Fibroblast of the aortic adventitia (primary cell): ENCODE measurements at regions not wholly inside any gene's neighbourhood (a gene's known extent, or its start where the extent isn't known, plus 50 kb on each side); places are given as distances from the start of the nearest gene placed in this dataset.

Experiments used
- DNase-seq: peaks from one replicate; pipeline ENCODE4 v3.0.0-alpha.2; 2010; ENCODE audit warnings: low read depth
- H3K4me3 ChIP-seq: 2 replicates; pipeline ENCODE4 v1.5.1; 2011; ENCODE audit warnings: low read depth, mild to moderate bottlenecking, control low read depth, low read length, moderate library complexity
- CTCF ChIP-seq: IDR thresholded peaks from 2 replicates; pipeline ENCODE4 v1.5.1; 2011; ENCODE audit warnings: mild to moderate bottlenecking, low read length, control low read depth, inconsistent platforms; ENCODE audit not compliant: insufficient read depth

GRCh38 chr2:6017736-6018286, 325.6 kb downstream of the SOX11 start:
- no peak for TF ChIP-seq CTCF
- DNase-seq = no peak
- no peak overlapping the region for H3K4me3 ChIP-seq

GRCh38 chr2:6024229-6024628, 332.0 kb downstream of the SOX11 start:
- DNase-seq = no peak
- H3K4me3 ChIP-seq = no peak overlapping the region
- no peak for TF ChIP-seq CTCF

- no peak for DNase-seq
- TF ChIP-seq CTCF = no peak
- no peak overlapping the region for H3K4me3 ChIP-seq
These were observed 332.6 kb downstream of the SOX11 start for GRCh38 chr2:6024784-6025183.

GRCh38 chr2:6025391-6025790, 333.2 kb downstream of the SOX11 start:
- no peak for DNase-seq
- H3K4me3 ChIP-seq = no peak overlapping the region
- no peak for TF ChIP-seq CTCF

GRCh38 chr2:6027066-6027465, 334.9 kb downstream of the SOX11 start:
- no peak overlapping the region for H3K4me3 ChIP-seq
- DNase-seq = no peak
- no peak for TF ChIP-seq CTCF

GRCh38 chr2:6031200-6031867, 339.1 kb downstream of the SOX11 start:
- TF ChIP-seq CTCF = no peak
- DNase-seq = no peak
- H3K4me3 ChIP-seq = no peak overlapping the region

GRCh38 chr2:6036211-6036610, 344.0 kb downstream of the SOX11 start:
- H3K4me3 ChIP-seq = no peak overlapping the region
- TF ChIP-seq CTCF = no peak
- no peak for DNase-seq
